Cardiac septum (tissue), 1 donor: ENCODE measurements at regions not wholly inside any gene's neighbourhood (a gene's known extent, or its start where the extent isn't known, plus 50 kb on each side); places are given as distances from the start of the nearest gene placed in this dataset.

Experiments used
- DNase-seq: peaks from one replicate; pipeline ENCODE4 v3.0.0-alpha.2; 2020; ENCODE audit warnings: low spot score
- intact Hi-C: fragments of 100-400 bp; cut with DNase I; formaldehyde crosslinking; loops from one replicate; pipeline ENCODE4 v1.14.0; 2022
- donor health status: DM: no; HTN: no; CAD: no.

- intact Hi-C loops = no loop called here
- no peak for DNase-seq
Measured at GRCh38 chr3:177565981-177566380, 368.7 kb upstream of the TBL1XR1 start.

GRCh38 chr3:177567833-177568232 is 370.6 kb upstream of the TBL1XR1 start:
- no peak for DNase-seq
- intact Hi-C loops = no loop called here

- no peak for DNase-seq
- intact Hi-C loops = no loop called here
Measured at GRCh38 chr3:177569193-177569592, 371.9 kb upstream of the TBL1XR1 start.

- intact Hi-C loops = no loop called here
- no peak for DNase-seq
Measured at GRCh38 chr3:177569875-177570657, 372.8 kb upstream of the TBL1XR1 start.

- intact Hi-C loops = no loop called here
- no peak for DNase-seq
Measured at GRCh38 chr3:177571271-177571943, 374.1 kb upstream of the TBL1XR1 start.

GRCh38 chr3:177571944-177572315 is 374.6 kb upstream of the TBL1XR1 start:
- intact Hi-C loops = no loop called here

GRCh38 chr3:177574222-177574856 is 377.1 kb upstream of the TBL1XR1 start:
- no peak for DNase-seq
- intact Hi-C loops = no loop called here

More at GRCh38 chr3:177571944-177572315, 374.6 kb upstream of the TBL1XR1 start:
- no peak for DNase-seq

GRCh38 chr3:177576746-177577145 is 379.5 kb upstream of the TBL1XR1 start:
- DNase-seq = no peak
- intact Hi-C loops = no loop called here

GRCh38 chr3:177578488-177578887 is 381.2 kb upstream of the TBL1XR1 start:
- DNase-seq = no peak
- intact Hi-C loops = no loop called here

GRCh38 chr3:177579419-177579818 is 382.1 kb upstream of the TBL1XR1 start:
- intact Hi-C loops = no loop called here
- no peak for DNase-seq

GRCh38 chr3:177580437-177580836 is 383.2 kb upstream of the TBL1XR1 start:
- DNase-seq = no peak
- intact Hi-C loops = no loop called here

GRCh38 chr3:177585271-177585670 is 388.0 kb upstream of the TBL1XR1 start:
- intact Hi-C loops = no loop called here
- no peak for DNase-seq

- DNase-seq = no peak
Measured at GRCh38 chr3:177589041-177589650, 391.9 kb upstream of the TBL1XR1 start.

GRCh38 chr3:177589911-177590381 is 392.7 kb upstream of the TBL1XR1 start:
- intact Hi-C loops = no loop called here
- no peak for DNase-seq

More at GRCh38 chr3:177589041-177589650, 391.9 kb upstream of the TBL1XR1 start:
- intact Hi-C loops = no loop called here

- intact Hi-C loops = no loop called here
Measured at GRCh38 chr3:177590826-177591225, 393.5 kb upstream of the TBL1XR1 start.

GRCh38 chr3:177591379-177591778 is 394.1 kb upstream of the TBL1XR1 start:
- intact Hi-C loops = no loop called here
- peak; percentile 78 for DNase-seq

More at GRCh38 chr3:177590826-177591225, 393.5 kb upstream of the TBL1XR1 start:
- no peak for DNase-seq

- intact Hi-C loops = no loop called here
- DNase-seq = no peak
Measured at GRCh38 chr3:177594096-177594495, 396.8 kb upstream of the TBL1XR1 start.

GRCh38 chr3:177595530-177596188 is 398.4 kb upstream of the TBL1XR1 start:
- intact Hi-C loops = loop anchor here (5.0 kb wide), 2 partner anchors 233 to 732 kb away; no protein-coding TSS in a partner anchor

GRCh38 chr3:177596248-177596815 is 399.1 kb upstream of the TBL1XR1 start:
- DNase-seq = no peak
- intact Hi-C loops = loop anchor here (5.0 kb wide), 2 partner anchors 234 to 731 kb away; no protein-coding TSS in a partner anchor

More at GRCh38 chr3:177595530-177596188, 398.4 kb upstream of the TBL1XR1 start:
- no peak for DNase-seq
